Esophagus (tissue), 2 donors: ENCODE measurements at regions not wholly inside any gene's neighbourhood (a gene's known extent, or its start where the extent isn't known, plus 50 kb on each side); places are given as distances from the start of the nearest gene placed in this dataset.

Experiments
- H3K27ac ChIP-seq, 2 donors: one replicate each; pipeline ENCODE4 v1.5.1; 2013; ENCODE audit warnings: low read depth in 2 of 2, mild to moderate bottlenecking in 2 of 2, inconsistent platforms in 1 of 2, low read length in 1 of 2, moderate library complexity in 1 of 2
- H3K27me3 ChIP-seq, 2 donors: one replicate each; pipeline ENCODE4 v1.6.1; 2013; ENCODE audit warnings: low read length in 2 of 2, control low read depth in 1 of 2, mild to moderate bottlenecking in 1 of 2; ENCODE audit not compliant: insufficient read depth in 2 of 2, control insufficient read depth in 1 of 2
- H3K36me3 ChIP-seq, 2 donors: one replicate each; pipeline ENCODE4 v1.6.1; 2013; ENCODE audit warnings: low read length in 1 of 2; ENCODE audit not compliant: control insufficient read depth in 2 of 2, insufficient read depth in 2 of 2
- H3K4me1 ChIP-seq, 2 donors: one replicate each; pipeline ENCODE4 v1.6.1; 2013; ENCODE audit warnings: low read length in 1 of 2; ENCODE audit not compliant: control insufficient read depth in 2 of 2, insufficient read depth in 2 of 2
- H3K4me3 ChIP-seq, 2 donors: one replicate each; pipeline ENCODE4 v1.5.1; 2013; ENCODE audit warnings: low read length in 2 of 2, mild to moderate bottlenecking in 2 of 2, low read depth in 1 of 2, moderate library complexity in 1 of 2
- H3K9me3 ChIP-seq, 2 donors: one replicate each; pipeline ENCODE4 v1.6.1; 2013; ENCODE audit warnings: mild to moderate bottlenecking in 2 of 2, low read depth in 1 of 2, low read length in 1 of 2, moderate library complexity in 1 of 2; ENCODE audit not compliant: control insufficient read depth in 2 of 2, insufficient read depth in 1 of 2
- WGBS, 2 donors: extraction: QIAGEN DNeasy Blood & Tissue Kit; methylation state at CpG; one replicate each; pipeline ENCODE4 v1.1.7; 2013; 5-methylcytosine and 5-hydroxymethylcytosine counted together
- donor health status: healthy with polysubstance abuse.
- donor health status: Bipolar disorder and iron deficiency.

GRCh38 chr1:90840352-90840751 is 123.2 kb upstream of the BARHL2 start:
- peaks cover 2 to 14% of the 10 kb centered on the region in 2 donors for H3K27me3 ChIP-seq
- H3K27ac ChIP-seq = no peak overlapping the region
- peaks cover 3 to 7% of the 10 kb centered on the region in 2 donors for H3K4me1 ChIP-seq
- no peak overlapping the region for H3K4me3 ChIP-seq
- H3K36me3 ChIP-seq = no peaks in the 10 kb centered on the region
- H3K9me3 ChIP-seq = no peaks in the 10 kb centered on the region
- 26 to 32% methylated on average over 7 of the region's 7 CpGs for WGBS, 2 donors

- Histone ChIP-seq H3K4me3 (no peak overlapping the region), H3K4me1 (peaks cover 3 to 9% of the 10 kb centered on the region in 2 donors), H3K27me3 (peaks cover 2 to 22% of the 10 kb centered on the region in 2 donors), H3K9me3 (no peaks in the 10 kb centered on the region), H3K36me3 (no peaks in the 10 kb centered on the region), H3K27ac (no peak overlapping the region)
- WGBS, 2 donors = 48 to 51% methylated on average over 5 of the region's 5 CpGs
Observed at GRCh38 chr1:90839323-90839722, 122.2 kb upstream of the BARHL2 start.

- no peak overlapping the region for H3K27ac ChIP-seq
- no peaks in the 10 kb centered on the region for H3K9me3 ChIP-seq
- peaks cover 4 to 22% of the 10 kb centered on the region in 2 donors for H3K27me3 ChIP-seq
- H3K4me3 ChIP-seq = no peak overlapping the region
- H3K36me3 ChIP-seq = no peaks in the 10 kb centered on the region
- peaks cover 3 to 9% of the 10 kb centered on the region in 2 donors for H3K4me1 ChIP-seq
Observed at GRCh38 chr1:90838720-90839119, 121.6 kb upstream of the BARHL2 start.

GRCh38 chr1:90837420-90837819 is 120.3 kb upstream of the BARHL2 start:
- Histone ChIP-seq H3K4me3 (no peak overlapping the region), H3K27ac (no peak overlapping the region), H3K27me3 (peaks cover 6 to 24% of the 10 kb centered on the region in 2 donors), H3K36me3 (no peaks in the 10 kb centered on the region), H3K9me3 (no peaks in the 10 kb centered on the region), H3K4me1 (peaks cover 3 to 9% of the 10 kb centered on the region in 2 donors)
- 56 to 63% methylated on average over 7 of the region's 7 CpGs for WGBS, 2 donors

GRCh38 chr1:90836345-90836679 is 119.2 kb upstream of the BARHL2 start:
- Histone ChIP-seq H3K4me3 (peak overlapping the region; percentile 3 to 23), H3K36me3 (no peaks in the 10 kb centered on the region), H3K9me3 (no peaks in the 10 kb centered on the region), H3K27me3 (peaks cover 6 to 24% of the 10 kb centered on the region in 2 donors), H3K27ac (no peak overlapping the region), H3K4me1 (peaks cover 3 to 9% of the 10 kb centered on the region in 2 donors)
- 6 to 17% methylated on average over 8 of the region's 8 CpGs for WGBS, 2 donors

- H3K36me3 ChIP-seq = no peaks in the 10 kb centered on the region
- H3K27ac ChIP-seq = no peak overlapping the region
- H3K4me1 ChIP-seq = peaks cover 3 to 9% of the 10 kb centered on the region in 2 donors
- H3K4me3 ChIP-seq = peak overlapping the region; percentile 3 to 23
- 9% methylated on average over 54 to 59 of the region's 59 CpGs for WGBS, 2 donors
- H3K27me3 ChIP-seq = peaks cover 3 to 24% of the 10 kb centered on the region in 2 donors
- no peaks in the 10 kb centered on the region for H3K9me3 ChIP-seq
Observed at GRCh38 chr1:90835661-90836344, 118.7 kb upstream of the BARHL2 start.

GRCh38 chr1:90834886-90835660 is 118.0 kb upstream of the BARHL2 start:
- WGBS, 2 donors = 11 to 16% methylated on average over 33 to 40 of the region's 40 CpGs
- no peak overlapping the region for H3K27ac ChIP-seq
- peaks cover 3 to 9% of the 10 kb centered on the region in 2 donors for H3K4me1 ChIP-seq
- H3K9me3 ChIP-seq = no peaks in the 10 kb centered on the region
- no peaks in the 10 kb centered on the region for H3K36me3 ChIP-seq
- H3K27me3 ChIP-seq = peaks cover 3 to 24% of the 10 kb centered on the region in 2 donors
- peak overlapping the region in 1 of 2 donors; percentile 12 for H3K4me3 ChIP-seq

GRCh38 chr1:90834354-90834885 is 117.3 kb upstream of the BARHL2 start:
- H3K4me1 ChIP-seq = peaks cover 3 to 9% of the 10 kb centered on the region in 2 donors
- 20 to 24% methylated on average over 23 of the region's 23 CpGs for WGBS, 2 donors
- no peaks in the 10 kb centered on the region for H3K36me3 ChIP-seq
- H3K4me3 ChIP-seq = peak overlapping the region in 1 of 2 donors; percentile 12
- no peak overlapping the region for H3K27ac ChIP-seq
- no peaks in the 10 kb centered on the region for H3K9me3 ChIP-seq
- peaks cover 3 to 24% of the 10 kb centered on the region in 2 donors for H3K27me3 ChIP-seq

GRCh38 chr1:90833466-90834110 is 116.5 kb upstream of the BARHL2 start:
- 27 to 40% methylated on average over 6 of the region's 6 CpGs for WGBS, 2 donors
- Histone ChIP-seq H3K4me1 (peaks cover 3 to 9% of the 10 kb centered on the region in 2 donors), H3K27me3 (peaks cover 3 to 24% of the 10 kb centered on the region in 2 donors), H3K9me3 (no peaks in the 10 kb centered on the region), H3K27ac (no peak overlapping the region), H3K4me3 (no peak overlapping the region), H3K36me3 (no peaks in the 10 kb centered on the region)
